ENCODE measurements at regions not wholly inside any gene's neighbourhood (a gene's known extent, or its start where the extent isn't known, plus 50 kb on each side); places are given as distances from the start of the nearest gene placed in this dataset.
"Not testable (repeated sequence)": the region's sequence is repeated elsewhere in the genome, so short reads cannot be mapped to it uniquely, and the experiment has no call there.

- no peak for DNase-seq
Observed at GRCh38 chr6:128580224-128581110, 60.1 kb upstream of the PTPRK start.

DNA sequence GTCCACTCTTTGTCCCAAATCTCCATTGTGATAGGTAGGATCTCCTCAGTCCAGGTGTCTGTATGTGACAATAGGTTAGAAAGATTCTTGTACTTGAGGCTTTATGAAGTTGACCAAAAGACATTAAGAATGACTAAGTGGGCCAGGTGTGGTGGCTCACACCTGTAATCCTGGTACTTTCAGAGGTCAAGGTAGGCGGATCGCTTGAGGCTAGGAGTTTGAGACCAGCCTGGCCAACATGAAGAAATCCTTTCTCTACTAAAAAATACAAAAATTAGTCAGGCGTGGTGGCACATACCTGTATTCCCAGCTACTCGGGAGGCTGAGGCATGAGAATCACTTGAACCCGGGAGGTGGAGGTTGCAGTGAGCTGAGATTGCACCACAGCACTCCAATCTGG, 54.9 kb upstream of the PTPRK start:
- not testable (repeated sequence) for DNase-seq

- no peak for DNase-seq
Observed at GRCh38 chr6:128574402-128574801, 54.0 kb upstream of the PTPRK start.

DNA sequence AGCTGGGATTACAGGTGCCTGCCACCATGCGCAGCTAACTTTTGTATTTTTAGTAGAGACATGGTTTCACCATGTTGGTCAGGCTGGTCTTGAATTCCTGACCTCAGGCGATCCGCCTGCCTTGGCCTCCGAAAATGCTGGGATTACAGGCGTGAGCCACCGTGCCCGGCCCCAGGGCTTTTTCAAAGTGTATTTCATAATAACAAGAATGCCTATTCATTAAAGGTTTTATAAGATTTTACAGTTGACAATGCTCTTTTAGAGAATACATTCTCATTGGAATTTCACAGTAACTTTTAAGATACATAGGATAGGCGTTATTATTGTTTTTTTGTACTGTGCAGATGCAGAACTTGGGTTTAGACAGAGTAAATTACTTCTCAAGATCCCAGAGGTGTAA, 52.6 kb upstream of the PTPRK start:
- no peak for DNase-seq

- DNase-seq, result no peak
Observed at GRCh38 chr6:128572294-128572693, 51.9 kb upstream of the PTPRK start.

GRCh38 chr6:128570680-128571063, 50.3 kb upstream of the PTPRK start:
- DNase-seq, result peak; percentile 6

GRCh38 chr6:128569732-128570679, 49.6 kb upstream of the PTPRK start:
- DNase-seq, result peak; percentile 35

All from NCI-H1105 (cell line).